Naive thymus-derived CD8-positive, alpha-beta T cell (primary cell): ENCODE measurements at regions not wholly inside any gene's neighbourhood (a gene's known extent, or its start where the extent isn't known, plus 50 kb on each side); places are given as distances from the start of the nearest gene placed in this dataset.

Experiments
- ATAC-seq, 2 donors: fragments of 150-1000 bp; cut with Tn5 transposase in 1 of 2; sonication (Bioruptor Pico), chemical (Tn5 transposase) in 1 of 2; 1 replicate in 1 of 2; 2 replicates in 1 of 2; pipeline ENCODE4 v1.10.0; 2021; ENCODE audit warnings: mild to moderate bottlenecking in 2 of 2, moderate library complexity in 2 of 2
- POLR2A ChIA-PET: fragments of 350-600 bp; sonication (Branson Sonifier 250); formaldehyde crosslinking; loops from one replicate; lab custom pipeline; 2021; ENCODE audit warnings: antibody characterized with exemption; lab: Charles Lee
- DNase-seq, 10 donors: peaks; one replicate each; pipeline versions ENCODE4 v3.0.0 to v3.0.0-alpha.2; 2020 to 2022
- H3K27ac Mint-ChIP-seq, 10 donors: one replicate each; pipeline ENCODE4 v1.8.0; 2020 to 2022; ENCODE audit warnings: mild to moderate bottlenecking in 10 of 10, mixed read lengths in 10 of 10, moderate library complexity in 4 of 10, inconsistent platforms in 1 of 10
- H3K27me3 Mint-ChIP-seq, 5 donors: one replicate each; pipeline ENCODE4 v1.8.0; 2021 to 2022; ENCODE audit warnings: mixed read lengths in 5 of 5
- H3K36me3 Mint-ChIP-seq, 3 donors: one replicate each; pipeline ENCODE4 v1.8.0; 2020 to 2022; ENCODE audit warnings: mixed read lengths in 3 of 3, mild to moderate bottlenecking in 2 of 3, inconsistent platforms in 1 of 3
- H3K4me1 Mint-ChIP-seq, 4 donors: one replicate each; pipeline ENCODE4 v1.8.0; 2021 to 2022; ENCODE audit warnings: mixed read lengths in 4 of 4
- H3K4me3 Mint-ChIP-seq, 10 donors: one replicate each; pipeline ENCODE4 v1.8.0; 2020 to 2022; ENCODE audit warnings: mild to moderate bottlenecking in 10 of 10, mixed read lengths in 10 of 10, moderate library complexity in 6 of 10, inconsistent platforms in 1 of 10
- H3K9me3 Mint-ChIP-seq, 9 donors: one replicate each; pipeline ENCODE4 v1.8.0; 2020 to 2022; ENCODE audit warnings: mixed read lengths in 9 of 9, mild to moderate bottlenecking in 3 of 9, inconsistent platforms in 1 of 9, moderate library complexity in 1 of 9

- no peak overlapping the region for H3K27ac Mint-ChIP-seq
- no peaks in the 10 kb centered on the region for H3K36me3 Mint-ChIP-seq
- peaks cover 0 to 1% (median 0%) of the 10 kb centered on the region in 4 donors for H3K4me1 Mint-ChIP-seq
- DNase-seq (no peak), ATAC-seq (no peak)
- no peak overlapping the region for H3K4me3 Mint-ChIP-seq
- no peaks in the 10 kb centered on the region for H3K9me3 Mint-ChIP-seq
- POLR2A ChIA-PET, result no interaction called here
- H3K27me3 Mint-ChIP-seq, result peaks cover 21 to 72% (median 57%) of the 10 kb centered on the region in 5 donors
These were observed 103.1 kb upstream of the CSF3R start for GRCh38 chr1:36585569-36586548.

GRCh38 chr1:36584874-36585453, 102.3 kb upstream of the CSF3R start:
- no peaks in the 10 kb centered on the region for H3K9me3 Mint-ChIP-seq
- H3K36me3 Mint-ChIP-seq, result no peaks in the 10 kb centered on the region
- no peak overlapping the region for H3K4me3 Mint-ChIP-seq
- H3K27me3 Mint-ChIP-seq, result peaks cover 23 to 67% (median 54%) of the 10 kb centered on the region in 5 donors
- H3K27ac Mint-ChIP-seq, result peak overlapping the region in 1 of 10 donors; percentile 2
- ATAC-seq (no peak), DNase-seq (no peak)
- peaks cover 0 to 1% (median 0%) of the 10 kb centered on the region in 4 donors for H3K4me1 Mint-ChIP-seq
- POLR2A ChIA-PET, result no interaction called here

GRCh38 chr1:36583980-36584782, 101.5 kb upstream of the CSF3R start:
- Mint-ChIP-seq H3K4me1 (peaks cover 0 to 1% (median 0%) of the 10 kb centered on the region in 4 donors), H3K27ac (peak overlapping the region in 1 of 10 donors; percentile 56), H3K9me3 (no peaks in the 10 kb centered on the region), H3K27me3 (peaks cover 25 to 61% (median 48%) of the 10 kb centered on the region in 5 donors), H3K36me3 (no peaks in the 10 kb centered on the region), H3K4me3 (no peak overlapping the region)
- ATAC-seq (no peak), DNase-seq (no peak)
- POLR2A ChIA-PET, result no interaction called here

GRCh38 chr1:36583080-36583479, 100.4 kb upstream of the CSF3R start:
- Mint-ChIP-seq H3K9me3 (no peaks in the 10 kb centered on the region), H3K27me3 (peaks cover 26 to 50% (median 45%) of the 10 kb centered on the region in 5 donors), H3K27ac (no peak overlapping the region), H3K4me1 (peaks cover 0 to 1% (median 0%) of the 10 kb centered on the region in 4 donors), H3K36me3 (no peaks in the 10 kb centered on the region), H3K4me3 (no peak overlapping the region)
- DNase-seq (no peak), ATAC-seq (no peak)
- POLR2A ChIA-PET, result no interaction called here

- no peak for ATAC-seq
- Mint-ChIP-seq H3K4me3 (no peak overlapping the region), H3K27ac (no peak overlapping the region), H3K4me1 (peaks cover 0 to 1% (median 0%) of the 10 kb centered on the region in 4 donors), H3K27me3 (peaks cover 19 to 41% (median 36%) of the 10 kb centered on the region in 5 donors), H3K9me3 (no peaks in the 10 kb centered on the region), H3K36me3 (no peaks in the 10 kb centered on the region)
- POLR2A ChIA-PET, result interaction anchor here (0.5 kb wide), 1 partner anchor 1107 kb away, joined by 4 read pairs; no protein-coding TSS in a partner anchor
- DNase-seq, result no peak
These were observed 99.5 kb upstream of the CSF3R start for GRCh38 chr1:36582066-36582755.

- Mint-ChIP-seq H3K4me1 (peaks cover 0 to 5% (median 1%) of the 10 kb centered on the region in 4 donors), H3K27ac (no peak overlapping the region), H3K4me3 (no peak overlapping the region)
These were observed 97.8 kb upstream of the CSF3R start for GRCh38 chr1:36580524-36580923.

GRCh38 chr1:36579039-36579438, 96.3 kb upstream of the CSF3R start:
- Mint-ChIP-seq H3K4me1 (peaks cover 0 to 5% (median 1%) of the 10 kb centered on the region in 4 donors), H3K27me3 (peaks cover 9 to 33% (median 31%) of the 10 kb centered on the region in 5 donors), H3K4me3 (no peak overlapping the region), H3K9me3 (no peaks in the 10 kb centered on the region), H3K36me3 (no peaks in the 10 kb centered on the region), H3K27ac (no peak overlapping the region)
- POLR2A ChIA-PET, result no interaction called here
- no peak for ATAC-seq
- DNase-seq, result no peak

More at GRCh38 chr1:36580524-36580923, 97.8 kb upstream of the CSF3R start:
- no peaks in the 10 kb centered on the region for H3K36me3 Mint-ChIP-seq
- no peaks in the 10 kb centered on the region for H3K9me3 Mint-ChIP-seq
- POLR2A ChIA-PET, result no interaction called here
- ATAC-seq (no peak), DNase-seq (no peak)
- H3K27me3 Mint-ChIP-seq, result peaks cover 14 to 32% (median 24%) of the 10 kb centered on the region in 5 donors

- POLR2A ChIA-PET, result no interaction called here
- H3K27me3 Mint-ChIP-seq, result peaks cover 13 to 44% (median 35%) of the 10 kb centered on the region in 5 donors
- no peaks in the 10 kb centered on the region for H3K36me3 Mint-ChIP-seq
- H3K4me1 Mint-ChIP-seq, result peaks cover 0 to 5% (median 1%) of the 10 kb centered on the region in 4 donors
- ATAC-seq (no peak), DNase-seq (no peak)
- no peak overlapping the region for H3K27ac Mint-ChIP-seq
- H3K9me3 Mint-ChIP-seq, result no peaks in the 10 kb centered on the region
- no peak overlapping the region for H3K4me3 Mint-ChIP-seq
These were observed 93.9 kb upstream of the CSF3R start for GRCh38 chr1:36576551-36577110.

GRCh38 chr1:36576118-36576517, 93.4 kb upstream of the CSF3R start:
- no peaks in the 10 kb centered on the region for H3K9me3 Mint-ChIP-seq
- POLR2A ChIA-PET, result no interaction called here
- no peak overlapping the region for H3K27ac Mint-ChIP-seq
- peak in 9 of 10 donors; percentile 6 to 44 (median 35) for DNase-seq
- peaks cover 13 to 44% (median 35%) of the 10 kb centered on the region in 5 donors for H3K27me3 Mint-ChIP-seq
- no peak overlapping the region for H3K4me3 Mint-ChIP-seq
- peaks cover 0 to 5% (median 1%) of the 10 kb centered on the region in 4 donors for H3K4me1 Mint-ChIP-seq
- peak; percentile 44 to 60 for ATAC-seq
- H3K36me3 Mint-ChIP-seq, result no peaks in the 10 kb centered on the region

- H3K27me3 Mint-ChIP-seq, result peaks cover 6 to 44% (median 29%) of the 10 kb centered on the region in 5 donors
- H3K4me1 Mint-ChIP-seq, result peaks cover 0 to 5% (median 1%) of the 10 kb centered on the region in 4 donors
- H3K4me3 Mint-ChIP-seq, result no peak overlapping the region
- POLR2A ChIA-PET, result no interaction called here
- H3K27ac Mint-ChIP-seq, result no peak overlapping the region
- H3K9me3 Mint-ChIP-seq, result no peaks in the 10 kb centered on the region
- ATAC-seq (no peak), DNase-seq (no peak)
- no peaks in the 10 kb centered on the region for H3K36me3 Mint-ChIP-seq
These were observed 90.7 kb upstream of the CSF3R start for GRCh38 chr1:36573445-36573844.

GRCh38 chr1:36572906-36573305, 90.2 kb upstream of the CSF3R start:
- DNase-seq (no peak), ATAC-seq (no peak)
- POLR2A ChIA-PET, result no interaction called here
- Mint-ChIP-seq H3K27me3 (peaks cover 6 to 44% (median 28%) of the 10 kb centered on the region in 5 donors), H3K36me3 (no peaks in the 10 kb centered on the region), H3K4me3 (no peak overlapping the region), H3K4me1 (peaks cover 0 to 5% (median 1%) of the 10 kb centered on the region in 4 donors), H3K9me3 (no peaks in the 10 kb centered on the region), H3K27ac (no peak overlapping the region)
